ENCODE measurements at regions not wholly inside any gene's neighbourhood (a gene's known extent, or its start where the extent isn't known, plus 50 kb on each side); places are given as distances from the start of the nearest gene placed in this dataset.

DNA sequence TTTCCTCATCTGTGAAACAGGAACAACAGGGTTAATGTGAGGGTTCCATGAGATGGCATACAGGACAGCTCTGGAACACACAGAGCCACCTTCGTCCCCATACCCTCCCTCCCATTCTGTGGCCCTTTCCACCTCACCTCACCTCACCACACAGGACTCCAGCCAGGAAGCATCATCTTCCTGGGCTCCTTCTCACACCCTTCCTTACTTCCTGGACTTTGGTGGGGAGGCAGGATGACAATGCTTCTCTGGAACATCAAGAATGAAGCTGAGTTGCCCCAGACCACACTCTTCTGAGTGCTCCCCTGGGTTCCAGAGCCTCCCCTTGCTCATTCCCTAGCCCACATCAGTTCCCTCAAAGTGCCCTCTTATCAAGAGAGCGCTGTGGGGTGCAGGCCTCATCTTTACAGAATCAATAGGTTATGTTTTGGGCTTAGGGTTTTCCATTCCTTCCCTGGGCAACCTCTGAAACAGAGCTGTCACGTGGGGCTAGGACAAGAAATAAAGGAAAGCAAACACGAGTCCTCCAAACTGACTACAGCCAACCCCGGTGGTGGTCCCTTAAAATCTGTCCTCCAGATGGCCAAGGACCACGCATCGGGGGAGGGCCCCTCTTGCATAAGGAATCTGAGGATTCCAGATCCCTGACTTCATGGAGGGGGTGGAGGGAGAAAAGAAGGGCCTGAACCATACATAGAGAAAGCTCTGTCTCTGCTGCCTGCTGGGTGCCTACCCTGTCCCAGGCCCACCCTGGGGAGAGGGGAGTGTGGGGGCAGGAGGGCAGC lies 74.4 kb upstream of the ATP6AP2 start:
- no peak overlapping the region for H3K4me3 ChIP-seq (ENCODE audit: low read depth, low read length)
- no peak for FAIRE-seq

GRCh38 chrX:40504801-40505605 lies 75.8 kb upstream of the ATP6AP2 start:
- Histone ChIP-seq H3K36me3 (ENCODE audit: control insufficient read depth, insufficient read depth, low read length) (no peaks in the 10 kb centered on the region), H3K27me3 (ENCODE audit: control insufficient read depth, insufficient read depth, low read length) (no peaks in the 10 kb centered on the region), H3K4me3 (ENCODE audit: low read depth, low read length) (no peak overlapping the region)
- FAIRE-seq (no peak), DNase-seq (ENCODE audit: low read depth) (no peak)
- TF ChIP-seq CTCF (IDR thresholded peaks at IDR 0.05; ENCODE audit: insufficient read depth, low read length, severe bottlenecking) = no peak

More for the DNA sequence above, 74.4 kb upstream of the ATP6AP2 start:
- no peak for TF ChIP-seq CTCF (IDR thresholded peaks at IDR 0.05; ENCODE audit: insufficient read depth, low read length, severe bottlenecking)
- DNase-seq (ENCODE audit: low read depth) = no peak
- Histone ChIP-seq H3K36me3 (ENCODE audit: control insufficient read depth, insufficient read depth, low read length) (no peaks in the 10 kb centered on the region), H3K27me3 (ENCODE audit: control insufficient read depth, insufficient read depth, low read length) (no peaks in the 10 kb centered on the region)

GRCh38 chrX:40503094-40503493 lies 77.7 kb upstream of the ATP6AP2 start:
- no peak overlapping the region for H3K4me3 ChIP-seq (ENCODE audit: low read depth, low read length)
- no peak for TF ChIP-seq CTCF (IDR thresholded peaks at IDR 0.05; ENCODE audit: insufficient read depth, low read length, severe bottlenecking)
- no peaks in the 10 kb centered on the region for H3K27me3 ChIP-seq (ENCODE audit: control insufficient read depth, insufficient read depth, low read length)
- FAIRE-seq = no peak
- no peak for DNase-seq (ENCODE audit: low read depth)
- H3K36me3 ChIP-seq (ENCODE audit: control insufficient read depth, insufficient read depth, low read length) = no peaks in the 10 kb centered on the region

- Histone ChIP-seq H3K36me3 (ENCODE audit: control insufficient read depth, insufficient read depth, low read length) (no peaks in the 10 kb centered on the region), H3K27me3 (ENCODE audit: control insufficient read depth, insufficient read depth, low read length) (no peaks in the 10 kb centered on the region), H3K4me3 (ENCODE audit: low read depth, low read length) (no peak overlapping the region)
- no peak for TF ChIP-seq CTCF (IDR thresholded peaks at IDR 0.05; ENCODE audit: insufficient read depth, low read length, severe bottlenecking)
- FAIRE-seq (peak; percentile 64), DNase-seq (ENCODE audit: low read depth) (no peak)
These were observed 78.1 kb upstream of the ATP6AP2 start for GRCh38 chrX:40502688-40503087.

DNA sequence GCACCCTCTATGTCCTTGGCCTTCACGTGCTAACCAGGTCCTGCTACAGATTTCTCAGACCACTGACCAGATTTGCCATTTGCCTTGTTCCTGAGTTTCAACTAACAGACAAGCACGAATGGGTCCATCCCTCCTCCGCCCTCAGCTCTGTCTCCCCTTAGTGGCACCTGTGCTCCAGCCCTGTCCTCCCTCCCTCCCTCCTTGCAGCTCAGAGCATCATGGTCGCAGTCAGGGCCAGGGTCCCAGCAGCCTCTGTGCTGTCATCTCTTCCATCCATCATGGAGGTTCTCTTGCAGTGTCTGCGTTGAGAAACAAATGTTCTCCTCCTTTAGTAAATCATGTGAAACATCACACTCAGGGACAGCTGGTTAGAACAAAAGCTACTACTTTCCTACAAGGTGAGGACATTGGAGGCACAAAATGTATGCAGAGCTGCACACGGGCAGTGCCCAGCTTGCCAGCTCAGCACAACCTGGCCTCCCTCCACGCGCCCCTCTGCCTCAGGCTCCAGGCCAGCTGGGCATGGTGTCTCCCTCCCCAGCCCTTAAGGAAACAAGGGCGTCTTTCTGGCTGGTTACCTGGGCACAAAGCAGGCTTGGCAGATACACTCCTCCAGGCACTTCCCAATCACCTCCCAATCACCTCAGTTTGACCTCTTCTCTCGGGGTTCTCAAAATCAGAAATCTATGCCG lies 79.5 kb upstream of the ATP6AP2 start:
- TF ChIP-seq CTCF (IDR thresholded peaks at IDR 0.05; ENCODE audit: insufficient read depth, low read length, severe bottlenecking) = no peak
- FAIRE-seq (peak; percentile 84), DNase-seq (ENCODE audit: low read depth) (no peak)

More for the DNA sequence above, 79.5 kb upstream of the ATP6AP2 start:
- Histone ChIP-seq H3K36me3 (ENCODE audit: control insufficient read depth, insufficient read depth, low read length) (no peaks in the 10 kb centered on the region), H3K27me3 (ENCODE audit: control insufficient read depth, insufficient read depth, low read length) (no peaks in the 10 kb centered on the region), H3K4me3 (ENCODE audit: low read depth, low read length) (no peak overlapping the region)

Data from bronchial epithelial cell (primary cell).